Dermis blood vessel endothelial cell (primary cell): ENCODE measurements at regions not wholly inside any gene's neighbourhood (a gene's known extent, or its start where the extent isn't known, plus 50 kb on each side); places are given as distances from the start of the nearest gene placed in this dataset.
"Not testable (repeated sequence)": the region's sequence is repeated elsewhere in the genome, so short reads cannot be mapped to it uniquely, and the experiment has no call there.

Source experiments
- DNase-seq: peaks from one replicate; pipeline ENCODE4 v3.0.0; 2010

GRCh38 chr19:5257155-5258045, 83.2 kb downstream of the PTPRS start:
- DNase-seq: no peak

DNA sequence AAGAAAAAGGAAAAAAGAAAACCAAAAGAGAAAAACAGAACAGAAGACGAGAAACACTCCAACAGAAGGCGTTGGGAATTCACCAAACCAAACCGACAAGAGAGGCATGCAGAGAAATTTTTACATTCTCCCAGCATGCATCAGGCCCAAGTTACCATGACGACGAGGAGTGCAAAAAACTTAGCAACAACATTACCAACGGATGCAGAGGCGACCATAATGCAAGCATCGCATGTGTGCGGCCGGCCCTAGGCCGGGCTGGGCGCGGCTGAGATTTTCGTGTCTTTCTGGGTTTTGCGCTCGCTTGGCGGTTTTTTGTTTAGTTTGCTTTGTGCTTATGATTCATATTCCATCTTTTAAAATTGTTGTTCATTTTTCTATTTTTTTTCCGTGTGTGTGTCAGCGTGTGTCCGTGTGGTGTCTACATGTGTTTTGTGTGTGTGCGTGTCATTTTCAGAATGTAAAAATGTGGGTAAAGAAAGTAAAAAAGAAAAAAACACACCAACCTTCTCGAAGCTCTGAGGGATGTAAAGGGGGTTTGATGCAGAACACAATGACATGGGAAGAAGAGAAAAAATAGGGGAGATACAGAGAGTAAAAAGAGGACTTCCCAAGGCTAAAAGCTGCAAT, 84.9 kb downstream of the PTPRS start:
- no peak for DNase-seq

GRCh38 chr19:5254944-5255343, 85.7 kb downstream of the PTPRS start:
- DNase-seq: no peak

- DNase-seq: no peak
Measured at GRCh38 chr19:5254543-5254942, 86.1 kb downstream of the PTPRS start.

DNA sequence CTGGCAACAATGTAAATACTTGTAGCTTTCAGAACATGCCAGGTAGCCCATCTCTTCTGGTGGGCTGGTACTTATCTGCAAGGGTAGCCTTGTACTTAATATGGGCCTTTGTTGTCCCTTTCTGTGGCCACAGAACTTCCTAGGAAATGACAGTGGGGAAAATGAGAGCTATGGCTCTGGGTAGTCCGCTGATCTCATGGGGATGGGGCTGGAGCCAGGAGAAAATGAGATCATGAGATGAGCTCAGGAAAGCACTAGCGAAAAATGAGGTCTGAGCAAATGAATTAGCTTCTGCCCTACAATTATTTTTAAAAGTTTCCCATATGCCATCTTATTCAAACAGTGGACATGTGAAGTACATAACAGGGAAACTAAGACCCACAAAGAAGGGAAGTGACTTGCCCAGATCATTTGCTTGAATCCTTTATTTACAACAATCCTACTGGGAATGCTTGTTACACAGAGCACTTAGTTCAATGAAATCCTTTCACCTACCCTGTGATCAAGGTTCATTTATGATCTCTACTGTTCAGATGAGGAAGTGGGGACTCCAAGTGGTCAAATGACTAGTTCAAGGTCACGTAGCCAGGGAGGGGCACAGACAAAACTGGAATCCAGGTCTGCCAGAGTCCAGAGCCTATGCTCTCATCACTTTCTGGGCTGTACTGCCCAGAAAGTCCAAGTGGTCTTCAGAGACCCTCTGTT, 87.1 kb downstream of the PTPRS start:
- no peak for DNase-seq

GRCh38 chr19:5251096-5252065, 89.2 kb downstream of the PTPRS start:
- no peak for DNase-seq

DNA sequence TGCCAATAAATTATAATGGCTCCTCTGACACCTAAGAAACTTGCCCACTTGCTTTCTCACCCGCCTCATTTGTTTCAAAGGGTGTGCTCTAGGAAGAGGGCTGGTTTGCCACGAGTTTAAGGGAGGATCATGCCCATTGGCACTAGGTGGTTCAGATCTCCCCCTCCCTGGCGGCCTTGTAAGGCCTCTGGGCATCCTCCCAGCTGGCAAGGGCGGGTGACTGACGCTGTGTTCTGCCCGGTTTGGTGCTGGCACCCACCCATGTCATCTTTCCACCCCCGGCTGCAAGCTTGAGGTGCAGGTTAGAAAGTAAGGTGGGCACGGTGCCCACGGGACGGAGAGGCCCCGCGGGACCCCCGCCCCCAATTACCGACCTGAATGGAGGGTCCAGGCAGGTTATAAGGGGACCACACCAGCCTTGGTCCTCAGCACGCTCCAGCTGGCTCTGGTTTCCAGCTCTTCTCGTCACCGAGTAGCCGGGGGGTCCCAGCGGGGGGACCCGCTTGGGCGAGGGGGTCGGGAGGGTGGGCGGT, 90.4 kb downstream of the PTPRS start:
- DNase-seq: no peak

DNA sequence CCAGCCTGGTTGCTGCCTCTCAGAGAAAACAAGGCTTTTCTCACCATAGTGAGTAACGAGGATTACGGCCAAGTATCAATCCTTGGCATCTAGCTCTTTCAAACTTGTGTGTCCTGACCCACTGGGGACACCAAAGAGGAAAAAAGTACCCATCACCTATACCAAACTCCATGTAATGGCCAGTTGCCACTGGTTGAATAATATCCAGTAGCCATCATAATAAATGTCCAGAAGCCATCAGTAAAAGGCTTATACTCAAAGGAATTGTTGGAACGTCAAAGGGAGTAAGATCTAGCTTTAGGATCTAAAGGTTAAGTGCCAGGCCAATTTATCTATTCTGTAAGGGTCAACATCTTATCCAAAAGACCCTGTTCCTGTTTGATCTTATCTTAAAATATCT, 91.1 kb downstream of the PTPRS start:
- DNase-seq: no peak

DNA sequence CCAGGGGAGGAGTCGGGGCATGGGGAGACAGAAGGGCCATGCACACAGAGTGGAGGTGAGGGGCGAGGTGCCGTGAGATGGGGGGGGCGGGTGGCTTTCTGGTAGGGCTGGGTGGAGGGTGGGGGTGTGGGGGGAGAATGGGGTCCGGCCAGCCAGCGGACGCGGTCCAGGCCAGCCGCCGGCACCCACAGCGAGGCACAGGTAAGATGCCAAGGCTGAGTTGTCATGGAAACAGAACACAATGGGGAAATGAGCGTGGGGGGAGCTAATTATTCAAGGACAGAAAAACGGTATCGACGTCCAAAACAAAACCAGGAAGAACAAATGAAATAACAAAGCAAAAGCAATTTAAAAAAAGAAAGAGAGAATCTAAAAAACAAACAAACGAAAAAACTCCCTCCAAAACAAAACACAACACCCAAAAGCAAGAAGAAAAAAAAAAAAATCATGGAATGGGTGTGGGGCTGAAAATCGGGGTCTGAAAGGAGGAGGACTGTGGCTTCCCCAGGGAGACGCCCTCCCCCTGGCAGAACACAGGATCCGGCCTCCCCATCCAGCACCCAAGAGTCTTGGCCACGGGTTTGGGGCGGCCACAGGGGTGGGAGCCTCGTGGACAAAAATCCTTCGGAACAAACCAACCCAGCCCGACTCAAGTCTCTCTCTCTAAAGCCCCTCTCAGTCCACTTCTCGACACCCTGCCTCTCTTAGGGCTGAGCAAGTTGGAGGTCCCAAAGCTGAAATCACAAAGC, 92.5 kb downstream of the PTPRS start:
- no peak for DNase-seq

DNA sequence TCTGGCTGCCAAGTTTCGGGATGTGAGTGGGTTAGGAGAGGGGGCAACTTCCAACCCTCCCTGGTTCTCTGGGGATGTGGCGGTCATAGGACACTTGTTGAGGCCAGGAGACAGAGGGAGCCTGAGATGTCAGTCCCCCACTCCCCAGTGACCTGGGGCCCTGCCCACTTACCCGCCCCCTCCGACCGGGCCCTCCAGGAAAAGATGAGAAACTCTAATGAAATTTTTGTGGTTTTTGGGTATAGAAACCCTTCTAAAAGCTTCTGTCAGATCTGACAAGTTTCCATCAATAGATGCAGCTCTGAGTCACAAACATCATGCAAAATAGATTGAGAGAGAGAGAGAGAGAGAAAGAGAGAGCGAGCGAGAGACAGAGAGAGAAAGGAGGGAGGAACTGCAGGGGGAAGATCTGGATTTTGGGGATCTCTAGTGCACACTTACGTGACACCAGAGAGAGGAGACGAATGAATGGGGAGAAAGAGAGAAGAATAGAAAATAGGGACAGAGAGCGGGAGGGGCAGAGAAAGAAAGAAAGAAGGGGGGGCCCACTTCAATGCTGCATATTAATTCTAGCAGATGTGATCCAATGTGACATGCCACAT, 94.0 kb downstream of the PTPRS start:
- no peak for DNase-seq

- no peak for DNase-seq
Measured at GRCh38 chr19:5245631-5246553, 94.7 kb downstream of the PTPRS start.

DNA sequence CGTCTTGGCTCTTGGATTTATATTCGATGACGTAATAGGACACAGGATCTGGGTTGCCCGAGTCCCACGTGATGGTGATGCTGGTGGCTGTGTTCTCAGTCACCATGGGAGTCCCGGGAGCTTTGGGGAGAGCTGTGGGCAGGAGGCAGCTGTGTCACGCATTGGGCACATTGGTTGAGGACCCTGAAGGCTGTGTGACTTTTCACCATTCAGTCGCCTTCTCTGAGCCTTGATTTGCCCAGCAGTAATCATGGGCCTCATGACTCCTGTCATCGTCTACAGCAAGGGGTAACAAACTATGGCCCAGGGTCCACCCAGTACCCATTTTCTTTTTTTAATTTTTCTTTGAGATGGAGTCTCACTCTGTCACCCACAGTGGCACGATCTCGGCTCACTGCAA, 96.3 kb downstream of the PTPRS start:
- no peak for DNase-seq

DNA sequence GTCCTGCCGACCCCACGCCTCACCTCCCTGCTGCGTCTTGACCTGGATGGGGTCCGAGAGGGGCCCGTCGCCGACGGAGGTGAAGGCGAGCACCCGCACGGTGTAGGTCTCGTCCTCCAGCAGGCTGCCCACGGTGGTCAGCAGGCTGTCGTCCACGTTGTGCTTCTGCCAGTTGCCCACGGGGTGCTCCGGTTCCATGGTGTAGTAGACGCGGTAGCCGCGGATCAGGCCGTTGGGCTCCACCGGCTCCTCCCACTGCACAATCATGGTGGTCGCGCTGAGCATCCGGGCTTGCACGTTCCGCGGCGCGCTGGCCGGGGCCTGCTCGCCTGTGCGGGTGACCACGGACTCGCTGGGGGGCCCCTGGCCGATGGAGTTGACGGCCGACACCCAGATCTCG, 96.7 kb downstream of the PTPRS start:
- DNase-seq: no peak

- not testable (repeated sequence) for DNase-seq
Measured at GRCh38 chr19:5241896-5242295, 98.7 kb downstream of the PTPRS start.

- no peak for DNase-seq
Measured at GRCh38 chr19:5240011-5240410, 100.6 kb downstream of the PTPRS start.

DNA sequence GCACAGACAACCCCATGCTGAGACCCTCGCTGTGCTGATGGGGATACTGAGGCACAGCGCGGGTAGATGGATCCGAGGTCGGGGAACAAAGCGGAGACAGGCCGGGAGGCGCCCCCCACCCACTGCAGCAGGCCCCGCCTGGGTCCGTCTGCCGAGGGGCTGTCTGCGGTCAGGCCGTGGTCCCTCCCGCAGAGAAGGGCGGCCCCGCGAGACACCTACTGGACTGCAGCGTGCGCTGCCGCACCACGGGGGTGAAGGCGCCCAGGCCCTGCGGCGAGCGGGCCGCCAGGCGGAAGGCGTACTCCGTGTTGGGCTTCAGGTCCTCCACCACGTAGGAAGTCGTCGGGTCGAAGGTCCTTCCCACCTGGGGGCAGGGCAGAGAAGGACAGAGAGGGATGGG, 101.9 kb downstream of the PTPRS start:
- DNase-seq: no peak

- DNase-seq: no peak
Measured at GRCh38 chr19:5237939-5238480, 102.6 kb downstream of the PTPRS start.

GRCh38 chr19:5237190-5237780, 103.3 kb downstream of the PTPRS start:
- DNase-seq: no peak
